Effector memory CD4-positive, alpha-beta T cell (primary cell): ENCODE measurements at regions not wholly inside any gene's neighbourhood (a gene's known extent, or its start where the extent isn't known, plus 50 kb on each side); places are given as distances from the start of the nearest gene placed in this dataset.

Experiments
- DNase-seq, 3 donors: peaks; one replicate each; pipeline ENCODE4 v3.0.0-alpha.2; 2020
- H3K27ac ChIP-seq: 2 replicates; pipeline ENCODE4 v1.7.0; 2013; ENCODE audit warnings: mild to moderate bottlenecking, low read length, moderate library complexity; ENCODE audit not compliant: insufficient read depth, poor library complexity, severe bottlenecking
- H3K27me3 ChIP-seq: replicated peaks from 2 replicates; pipeline ENCODE4 v1.7.0; 2013; ENCODE audit warnings: mild to moderate bottlenecking, low read length; ENCODE audit not compliant: insufficient read depth, control insufficient read depth, poor library complexity, severe bottlenecking
- H3K36me3 ChIP-seq: 2 replicates; pipeline ENCODE4 v1.7.0; 2013; ENCODE audit warnings: mild to moderate bottlenecking, low read length, moderate library complexity; ENCODE audit not compliant: control insufficient read depth, insufficient read depth
- H3K4me1 ChIP-seq: 2 replicates; pipeline ENCODE4 v1.7.0; 2013; ENCODE audit warnings: low read length, mild to moderate bottlenecking; ENCODE audit not compliant: control insufficient read depth, insufficient read depth, poor library complexity, severe bottlenecking
- H3K4me3 ChIP-seq: 2 replicates; pipeline ENCODE4 v1.7.0; 2013; ENCODE audit warnings: low read length, low read depth, mild to moderate bottlenecking; ENCODE audit not compliant: insufficient read depth, poor library complexity, severe bottlenecking
- H3K9me3 ChIP-seq: 2 replicates; pipeline ENCODE4 v1.7.0; 2013; ENCODE audit warnings: mild to moderate bottlenecking, low read length, moderate library complexity; ENCODE audit not compliant: control insufficient read depth

- Histone ChIP-seq H3K4me3 (no peak overlapping the region), H3K36me3 (no peaks in the 10 kb centered on the region), H3K27ac (no peak overlapping the region), H3K9me3 (no peaks in the 10 kb centered on the region), H3K4me1 (no peaks in the 10 kb centered on the region), H3K27me3 (no peaks in the 10 kb centered on the region)
- DNase-seq: no peak
These were observed 916.6 kb downstream of the SLC4A3 start for GRCh38 chr2:220544049-220544448.

DNA sequence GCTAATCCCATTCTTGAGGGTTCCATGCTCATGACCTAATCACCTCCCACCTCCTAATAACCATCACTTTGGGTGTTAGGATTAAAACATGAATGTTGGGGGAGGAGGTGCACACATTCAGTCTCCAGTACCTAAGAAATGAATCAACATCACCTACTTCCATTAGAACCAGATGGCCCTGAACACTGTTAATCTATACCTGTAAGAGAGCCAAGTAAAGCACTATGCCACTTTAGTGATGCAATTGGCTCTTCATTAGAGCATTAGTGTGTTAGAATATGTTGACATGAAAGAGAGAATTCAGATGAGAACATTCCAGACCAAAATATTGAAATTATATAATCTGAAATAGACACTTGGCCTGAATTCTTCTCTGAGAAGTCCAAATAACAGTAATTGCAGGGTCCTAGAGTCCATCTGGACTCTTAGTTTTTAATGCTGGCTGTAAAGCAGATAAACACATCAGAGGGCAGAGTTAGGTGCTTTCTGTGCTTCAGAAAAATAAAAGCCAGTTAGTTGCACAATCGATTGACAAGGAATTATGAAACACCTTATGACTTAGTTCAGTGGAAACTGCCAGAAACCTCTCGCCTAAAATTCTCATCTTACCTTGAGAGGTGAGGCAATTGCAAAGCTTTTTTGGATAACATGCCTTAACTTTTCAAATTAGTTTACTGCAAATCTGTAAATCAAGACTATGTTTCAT, 923.7 kb downstream of the SLC4A3 start:
- DNase-seq: no peak
- H3K4me1 ChIP-seq: no peaks in the 10 kb centered on the region
- no peak overlapping the region for H3K27ac ChIP-seq
- H3K36me3 ChIP-seq: no peaks in the 10 kb centered on the region
- no peak overlapping the region for H3K4me3 ChIP-seq
- H3K27me3 ChIP-seq: no peaks in the 10 kb centered on the region
- no peaks in the 10 kb centered on the region for H3K9me3 ChIP-seq

DNA sequence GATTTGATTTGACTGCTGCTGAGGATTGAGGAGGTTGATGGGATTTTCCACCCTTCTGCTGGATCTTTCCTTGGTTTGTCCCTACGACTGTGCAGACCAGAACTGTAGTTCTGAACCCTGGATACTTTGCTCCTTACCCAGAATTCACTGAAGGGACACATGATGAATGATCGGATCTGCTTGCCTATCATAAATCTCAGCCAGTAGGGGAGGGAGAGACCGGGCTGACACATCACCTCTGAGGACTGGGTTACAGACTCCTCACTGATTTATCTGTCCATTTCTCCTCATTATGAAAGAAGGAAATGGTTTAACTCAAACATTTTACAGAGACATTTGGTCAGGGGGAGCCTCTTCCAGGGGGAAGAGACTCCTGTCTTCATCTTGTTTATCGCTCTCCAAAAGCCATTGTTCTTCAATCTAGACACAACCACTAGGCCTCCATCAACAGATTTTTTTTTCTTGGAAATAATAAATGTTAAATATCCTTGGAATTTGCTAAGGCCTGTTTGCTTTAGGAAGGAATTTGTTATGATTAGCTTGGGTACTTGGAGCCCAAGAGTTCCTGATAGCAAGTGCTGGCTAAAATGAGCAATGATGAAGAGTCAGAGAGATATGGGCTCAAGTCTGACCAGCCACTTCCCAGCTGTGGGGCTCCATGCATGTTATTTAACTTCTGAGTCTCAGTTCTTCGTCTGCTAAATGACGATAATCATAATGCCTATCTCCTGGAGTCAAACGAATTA, 925.5 kb downstream of the SLC4A3 start:
- H3K27ac ChIP-seq: no peak overlapping the region
- H3K9me3 ChIP-seq: no peaks in the 10 kb centered on the region
- DNase-seq: no peak
- no peak overlapping the region for H3K4me3 ChIP-seq
- no peaks in the 10 kb centered on the region for H3K27me3 ChIP-seq
- no peaks in the 10 kb centered on the region for H3K4me1 ChIP-seq
- no peaks in the 10 kb centered on the region for H3K36me3 ChIP-seq

GRCh38 chr2:220555961-220556630, 928.7 kb downstream of the SLC4A3 start:
- Histone ChIP-seq H3K27me3 (no peaks in the 10 kb centered on the region), H3K9me3 (no peaks in the 10 kb centered on the region), H3K4me3 (no peak overlapping the region), H3K27ac (no peak overlapping the region), H3K36me3 (no peaks in the 10 kb centered on the region), H3K4me1 (no peaks in the 10 kb centered on the region)
- DNase-seq: no peak

DNA sequence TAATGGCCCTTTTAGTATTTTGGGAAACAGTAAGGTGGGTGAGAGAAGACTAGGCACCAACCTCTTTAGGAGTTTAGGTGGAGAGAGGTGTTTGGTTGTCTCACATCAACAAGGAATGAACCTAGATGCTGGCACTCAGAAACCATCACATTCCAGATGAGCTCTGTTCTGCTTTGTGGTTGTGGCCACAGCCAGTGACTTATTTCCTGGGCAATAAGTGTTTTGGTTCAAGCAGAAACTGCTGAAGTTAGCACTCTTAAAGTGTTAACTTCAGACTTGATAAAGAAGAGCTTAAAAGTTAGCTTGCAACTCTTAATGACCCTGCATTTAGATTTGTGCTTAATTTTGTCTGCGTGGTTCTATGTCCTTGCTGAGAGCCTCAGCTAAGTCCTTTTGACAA, 929.2 kb downstream of the SLC4A3 start:
- no peaks in the 10 kb centered on the region for H3K27me3 ChIP-seq
- no peaks in the 10 kb centered on the region for H3K9me3 ChIP-seq
- no peaks in the 10 kb centered on the region for H3K4me1 ChIP-seq
- H3K4me3 ChIP-seq: no peak overlapping the region
- DNase-seq: no peak
- H3K36me3 ChIP-seq: no peaks in the 10 kb centered on the region
- no peak overlapping the region for H3K27ac ChIP-seq

GRCh38 chr2:220560192-220560591, 932.8 kb downstream of the SLC4A3 start:
- Histone ChIP-seq H3K4me3 (no peak overlapping the region), H3K27me3 (no peaks in the 10 kb centered on the region), H3K27ac (no peak overlapping the region), H3K36me3 (no peaks in the 10 kb centered on the region), H3K4me1 (no peaks in the 10 kb centered on the region), H3K9me3 (no peaks in the 10 kb centered on the region)
- no peak for DNase-seq

DNA sequence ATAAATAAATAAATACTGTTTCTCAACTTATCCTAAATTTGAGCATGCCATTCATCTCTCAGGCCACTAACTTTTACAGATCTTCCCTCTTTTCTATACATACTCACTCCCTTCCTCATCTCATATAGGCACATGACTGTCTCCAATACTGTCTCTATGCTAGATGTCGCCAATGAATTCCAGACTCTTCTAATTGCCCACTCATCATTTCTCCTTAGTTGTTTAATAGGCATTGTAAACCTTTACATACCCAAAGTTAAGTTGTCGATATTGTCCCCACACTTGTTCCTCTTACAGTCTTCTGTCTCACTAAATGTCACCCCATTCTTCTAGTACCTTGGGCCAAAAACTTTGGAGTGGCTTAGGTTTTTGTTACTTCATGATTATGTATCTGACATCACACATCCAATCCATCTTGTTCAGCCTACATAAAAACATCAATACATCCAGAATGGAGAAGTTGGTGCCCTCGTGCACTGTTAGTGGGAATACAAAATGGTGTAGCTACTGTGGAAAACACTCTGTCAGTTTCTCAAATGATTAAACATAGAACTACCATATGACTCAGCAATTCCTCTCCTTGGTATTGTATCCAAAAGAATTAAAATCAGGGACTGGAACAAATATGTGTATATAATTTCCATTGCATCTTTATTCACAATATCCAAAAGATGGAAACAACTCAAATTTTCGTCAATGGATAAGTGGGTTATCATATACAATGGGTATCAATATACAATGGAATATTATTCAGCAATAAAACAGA, 935.1 kb downstream of the SLC4A3 start:
- Histone ChIP-seq H3K27me3 (no peaks in the 10 kb centered on the region), H3K36me3 (no peaks in the 10 kb centered on the region), H3K27ac (no peak overlapping the region), H3K4me3 (no peak overlapping the region), H3K4me1 (no peaks in the 10 kb centered on the region), H3K9me3 (no peaks in the 10 kb centered on the region)
- DNase-seq: no peak

- Histone ChIP-seq H3K4me1 (no peaks in the 10 kb centered on the region), H3K9me3 (no peaks in the 10 kb centered on the region), H3K4me3 (no peak overlapping the region), H3K27me3 (no peaks in the 10 kb centered on the region), H3K36me3 (no peaks in the 10 kb centered on the region), H3K27ac (no peak overlapping the region)
- no peak for DNase-seq
These were observed 940.9 kb downstream of the SLC4A3 start for GRCh38 chr2:220568296-220568695.

DNA sequence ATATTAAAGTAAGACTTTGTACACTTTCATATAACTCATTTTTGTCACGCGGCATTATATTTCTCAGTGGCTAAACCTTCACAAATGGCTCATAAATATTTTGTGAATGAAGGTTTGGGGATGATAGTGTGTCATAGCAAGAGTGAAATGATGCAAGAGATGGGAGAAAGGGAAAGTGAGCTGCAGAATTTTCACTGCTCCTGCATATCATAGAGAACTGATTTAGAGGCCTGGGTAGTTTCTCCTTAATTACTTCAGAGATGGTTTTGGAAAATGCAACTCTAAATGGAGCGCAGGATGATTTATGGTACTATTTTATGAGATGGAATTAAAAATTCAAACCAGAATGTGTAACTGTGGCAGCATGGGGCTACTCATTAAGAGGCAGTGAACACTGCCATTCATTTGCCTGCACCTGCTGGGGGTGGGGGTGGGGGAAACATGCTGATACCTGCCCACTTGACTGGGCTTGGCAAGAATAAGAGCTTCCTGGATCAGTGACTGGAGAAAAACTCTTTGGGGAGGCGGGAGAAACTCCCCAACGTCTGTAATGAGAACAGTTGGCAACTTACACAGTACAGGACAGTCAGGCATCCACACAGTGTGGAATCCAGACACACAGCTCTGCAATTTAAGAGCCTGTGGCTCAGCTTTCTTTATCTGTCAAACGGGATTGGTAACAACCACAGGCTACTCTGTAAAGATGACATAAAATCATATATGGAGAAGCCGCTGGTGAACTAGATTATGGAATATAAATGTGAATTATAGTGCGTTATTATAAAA, 941.9 kb downstream of the SLC4A3 start:
- Histone ChIP-seq H3K27me3 (no peaks in the 10 kb centered on the region), H3K36me3 (no peaks in the 10 kb centered on the region), H3K4me1 (no peaks in the 10 kb centered on the region), H3K4me3 (no peak overlapping the region), H3K9me3 (no peaks in the 10 kb centered on the region), H3K27ac (no peak overlapping the region)
- no peak for DNase-seq
